ENCODE measurements at regions not wholly inside any gene's neighbourhood (a gene's known extent, or its start where the extent isn't known, plus 50 kb on each side); places are given as distances from the start of the nearest gene placed in this dataset.

- H3K4me3 Mint-ChIP-seq (ENCODE audit: unreplicated experiment): no peak overlapping the region
- TF ChIP-seq CTCF (IDR thresholded peaks at IDR 0.05; ENCODE audit: unreplicated experiment): no peak
- H3K4me1 Mint-ChIP-seq (ENCODE audit: unreplicated experiment): no peaks in the 10 kb centered on the region
- no peaks in the 10 kb centered on the region for H3K9me3 Mint-ChIP-seq (ENCODE audit: unreplicated experiment)
- peaks cover 5% of the 10 kb centered on the region for H3K27me3 Mint-ChIP-seq (ENCODE audit: unreplicated experiment)
- no peak overlapping the region for H3K27ac Mint-ChIP-seq (ENCODE audit: unreplicated experiment)
- H3K36me3 Mint-ChIP-seq (ENCODE audit: low read depth, unreplicated experiment): no peaks in the 10 kb centered on the region
- no peak for DNase-seq (ENCODE audit: low spot score)
These were observed 238.9 kb upstream of the NT5C1B start for GRCh38 chr2:18828296-18828695.

GRCh38 chr2:18825838-18826237, 236.5 kb upstream of the NT5C1B start:
- no peak overlapping the region for H3K27ac Mint-ChIP-seq (ENCODE audit: unreplicated experiment)
- no peak overlapping the region for H3K4me3 Mint-ChIP-seq (ENCODE audit: unreplicated experiment)
- DNase-seq (ENCODE audit: low spot score): no peak
- H3K4me1 Mint-ChIP-seq (ENCODE audit: unreplicated experiment): peaks cover 4% of the 10 kb centered on the region
- H3K9me3 Mint-ChIP-seq (ENCODE audit: unreplicated experiment): no peaks in the 10 kb centered on the region
- no peak for TF ChIP-seq CTCF (IDR thresholded peaks at IDR 0.05; ENCODE audit: unreplicated experiment)
- peaks cover 5% of the 10 kb centered on the region for H3K27me3 Mint-ChIP-seq (ENCODE audit: unreplicated experiment)
- no peaks in the 10 kb centered on the region for H3K36me3 Mint-ChIP-seq (ENCODE audit: low read depth, unreplicated experiment)

- peaks cover 7% of the 10 kb centered on the region for H3K4me1 Mint-ChIP-seq (ENCODE audit: unreplicated experiment)
These were observed 235.5 kb upstream of the NT5C1B start for GRCh38 chr2:18824915-18825314.

GRCh38 chr2:18824325-18824790, 235.0 kb upstream of the NT5C1B start:
- Mint-ChIP-seq H3K9me3 (ENCODE audit: unreplicated experiment) (no peaks in the 10 kb centered on the region), H3K27me3 (ENCODE audit: unreplicated experiment) (peaks cover 5% of the 10 kb centered on the region), H3K4me3 (ENCODE audit: unreplicated experiment) (no peak overlapping the region), H3K4me1 (ENCODE audit: unreplicated experiment) (peaks cover 11% of the 10 kb centered on the region), H3K27ac (ENCODE audit: unreplicated experiment) (no peak overlapping the region), H3K36me3 (ENCODE audit: low read depth, unreplicated experiment) (no peaks in the 10 kb centered on the region)
- TF ChIP-seq CTCF (IDR thresholded peaks at IDR 0.05; ENCODE audit: unreplicated experiment): no peak
- no peak for DNase-seq (ENCODE audit: low spot score)

More at GRCh38 chr2:18824915-18825314, 235.5 kb upstream of the NT5C1B start:
- no peak overlapping the region for H3K27ac Mint-ChIP-seq (ENCODE audit: unreplicated experiment)
- no peaks in the 10 kb centered on the region for H3K36me3 Mint-ChIP-seq (ENCODE audit: low read depth, unreplicated experiment)
- no peak for TF ChIP-seq CTCF (IDR thresholded peaks at IDR 0.05; ENCODE audit: unreplicated experiment)
- DNase-seq (ENCODE audit: low spot score): no peak
- H3K4me3 Mint-ChIP-seq (ENCODE audit: unreplicated experiment): no peak overlapping the region
- no peaks in the 10 kb centered on the region for H3K9me3 Mint-ChIP-seq (ENCODE audit: unreplicated experiment)
- H3K27me3 Mint-ChIP-seq (ENCODE audit: unreplicated experiment): peaks cover 5% of the 10 kb centered on the region

- H3K27me3 Mint-ChIP-seq (ENCODE audit: unreplicated experiment): peaks cover 3% of the 10 kb centered on the region
- peaks cover 11% of the 10 kb centered on the region for H3K4me1 Mint-ChIP-seq (ENCODE audit: unreplicated experiment)
- no peak overlapping the region for H3K4me3 Mint-ChIP-seq (ENCODE audit: unreplicated experiment)
- H3K27ac Mint-ChIP-seq (ENCODE audit: unreplicated experiment): no peak overlapping the region
- H3K9me3 Mint-ChIP-seq (ENCODE audit: unreplicated experiment): no peaks in the 10 kb centered on the region
- H3K36me3 Mint-ChIP-seq (ENCODE audit: low read depth, unreplicated experiment): no peaks in the 10 kb centered on the region
- no peak for TF ChIP-seq CTCF (IDR thresholded peaks at IDR 0.05; ENCODE audit: unreplicated experiment)
- no peak for DNase-seq (ENCODE audit: low spot score)
These were observed 232.1 kb upstream of the NT5C1B start for GRCh38 chr2:18821431-18821830.
